ENCODE measurements at regions not wholly inside any gene's neighbourhood (a gene's known extent, or its start where the extent isn't known, plus 50 kb on each side); places are given as distances from the start of the nearest gene placed in this dataset.

GRCh38 chr15:88378188-88378637 is 89.0 kb downstream of the MRPL46 start:
- TF ChIP-seq CTCF (IDR thresholded peaks at IDR 0.05) (no peak), ZFX (IDR thresholded peaks at IDR 0.05; ENCODE audit: borderline replicate concordance) (no peak)
